PC-3 (cell line): ENCODE measurements at regions not wholly inside any gene's neighbourhood (a gene's known extent, or its start where the extent isn't known, plus 50 kb on each side); places are given as distances from the start of the nearest gene placed in this dataset.

Experiments used
- CTCF ChIP-seq: fragments of 300-600 bp; sonication (generic); conservative IDR thresholded peaks from 2 replicates; pipeline ENCODE4 v1.5.1; 2017; ENCODE audit warnings: antibody characterized with exemption, low read depth, mild to moderate bottlenecking, low read length
- EZH2 ChIP-seq: fragments of 300-600 bp; sonication (generic); IDR thresholded peaks from one replicate; pipeline ENCODE4 v1.6.1; 2017; ENCODE audit warnings: antibody characterized with exemption, mild to moderate bottlenecking, low read length; ENCODE audit not compliant: unreplicated experiment
- EZH2phosphoT487 ChIP-seq: fragments of 300-600 bp; sonication (generic); IDR thresholded peaks from 2 replicates; pipeline ENCODE4 v1.6.1; 2018; ENCODE audit warnings: mild to moderate bottlenecking, antibody characterized with exemption, low read length, borderline replicate concordance

- no peak for TF ChIP-seq CTCF
- TF ChIP-seq EZH2, result no peak
- TF ChIP-seq EZH2phosphoT487, result no peak
Measured at GRCh38 chr3:106364477-106364876, 495.7 kb upstream of the CBLB start.
